Activated T-helper 2 cell treated with anti-CD3 and anti-CD28 coated beads, Interferon-gamma antibody, Interleukin-2, Interleukin-4, amounts not matched to agents 10 μg/mL and 5 μg/mL and 100 μg/mL, durations not matched to agents 14 hours and 24 hours and 36 hours (primary cell): ENCODE measurements at regions not wholly inside any gene's neighbourhood (a gene's known extent, or its start where the extent isn't known, plus 50 kb on each side); places are given as distances from the start of the nearest gene placed in this dataset.

Experiments used
- DNase-seq: peaks from one replicate; pipeline ENCODE4 v3.0.0; 2021; ENCODE audit warnings: low spot score
- H3K27ac Mint-ChIP-seq: one replicate; pipeline ENCODE4 v1.8.0; 2021; ENCODE audit warnings: mixed read lengths
- H3K27me3 Mint-ChIP-seq: one replicate; pipeline ENCODE4 v1.8.0; 2021; ENCODE audit warnings: low read depth, mixed read lengths
- H3K36me3 Mint-ChIP-seq: one replicate; pipeline ENCODE4 v1.8.0; 2021; ENCODE audit warnings: low read depth, mixed read lengths
- H3K4me1 Mint-ChIP-seq: one replicate; pipeline ENCODE4 v1.8.0; 2021; ENCODE audit warnings: low read depth, mixed read lengths
- H3K4me3 Mint-ChIP-seq: one replicate; pipeline ENCODE4 v1.8.0; 2021; ENCODE audit warnings: low read depth, mild to moderate bottlenecking, moderate library complexity, mixed read lengths
- H3K9me3 Mint-ChIP-seq: one replicate; pipeline ENCODE4 v1.8.0; 2021; ENCODE audit warnings: mixed read lengths
- intact Hi-C: fragments of 100-400 bp; cut with micrococcal nuclease; formaldehyde crosslinking; loops from one replicate; pipeline ENCODE4 v1.15.1; 2023

DNA sequence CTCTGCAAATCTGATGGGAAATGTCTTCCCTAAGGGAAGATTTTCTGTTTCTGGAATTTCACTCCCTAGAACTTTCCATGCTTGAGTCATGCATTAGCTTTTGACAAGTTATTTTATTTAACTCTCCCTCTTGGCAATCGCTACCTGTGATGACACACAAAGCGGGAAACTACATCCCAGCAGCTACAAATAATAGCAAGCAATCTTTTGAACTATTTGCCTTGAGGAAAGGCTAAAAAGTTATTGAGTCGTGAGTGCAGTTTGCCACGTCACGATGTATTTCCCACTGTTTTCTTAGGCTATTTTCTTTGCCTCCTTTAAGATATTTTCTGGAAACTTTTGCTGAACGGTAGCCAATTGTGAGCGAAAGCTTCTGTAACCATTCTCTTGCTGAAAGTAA lies 353.3 kb upstream of the HTR2A start:
- H3K27ac Mint-ChIP-seq: no peak overlapping the region
- no peak for DNase-seq
- H3K27me3 Mint-ChIP-seq: no peaks in the 10 kb centered on the region
- H3K4me1 Mint-ChIP-seq: no peaks in the 10 kb centered on the region
- H3K4me3 Mint-ChIP-seq: no peak overlapping the region
- no peaks in the 10 kb centered on the region for H3K36me3 Mint-ChIP-seq
- intact Hi-C loops: no loop called here
- H3K9me3 Mint-ChIP-seq: no peaks in the 10 kb centered on the region

DNA sequence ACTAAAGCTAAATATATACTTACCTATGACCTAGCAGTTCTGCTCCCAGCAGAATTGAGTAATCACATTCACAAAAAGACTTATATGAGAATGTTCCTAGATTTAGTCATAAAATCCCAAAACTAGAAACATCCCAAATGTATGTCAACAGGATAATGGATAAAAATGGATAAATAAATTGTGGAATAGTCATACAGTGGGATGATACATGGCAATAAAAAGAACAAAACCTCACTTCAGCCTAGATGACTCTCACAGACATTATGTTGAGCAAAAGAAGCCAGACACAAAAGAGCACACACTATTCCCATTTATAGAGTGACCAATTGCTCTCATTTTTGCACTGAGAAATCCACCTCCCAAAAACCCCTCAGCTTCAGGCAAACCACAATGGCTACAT lies 352.4 kb upstream of the HTR2A start:
- Mint-ChIP-seq H3K4me3 (no peak overlapping the region), H3K36me3 (no peaks in the 10 kb centered on the region), H3K4me1 (no peaks in the 10 kb centered on the region), H3K27me3 (no peaks in the 10 kb centered on the region), H3K27ac (no peak overlapping the region), H3K9me3 (no peaks in the 10 kb centered on the region)
- DNase-seq: no peak
- intact Hi-C loops: no loop called here

DNA sequence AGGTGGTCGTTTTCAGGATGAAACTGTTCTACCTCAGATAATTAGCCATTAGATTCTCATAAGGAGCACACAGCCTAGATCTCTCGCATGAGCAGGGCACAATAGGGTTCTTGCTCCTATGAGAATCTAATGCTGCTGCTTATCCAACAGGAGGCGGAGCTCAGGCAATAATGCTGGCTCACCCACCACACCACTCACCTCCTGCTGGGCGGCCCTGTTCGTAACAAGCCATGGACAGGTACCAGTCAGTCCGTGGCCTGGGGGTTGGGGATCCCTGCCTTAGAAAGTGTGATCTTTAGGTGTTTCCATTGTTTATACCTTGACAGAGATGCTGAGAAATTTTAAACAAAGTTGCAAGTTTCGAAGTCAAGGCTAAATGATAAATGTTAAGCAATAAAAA lies 344.6 kb upstream of the HTR2A start:
- no peak overlapping the region for H3K4me3 Mint-ChIP-seq
- H3K4me1 Mint-ChIP-seq: no peaks in the 10 kb centered on the region
- intact Hi-C loops: no loop called here
- no peaks in the 10 kb centered on the region for H3K27me3 Mint-ChIP-seq
- H3K36me3 Mint-ChIP-seq: no peaks in the 10 kb centered on the region
- H3K27ac Mint-ChIP-seq: no peak overlapping the region
- H3K9me3 Mint-ChIP-seq: no peaks in the 10 kb centered on the region
- DNase-seq: no peak

DNA sequence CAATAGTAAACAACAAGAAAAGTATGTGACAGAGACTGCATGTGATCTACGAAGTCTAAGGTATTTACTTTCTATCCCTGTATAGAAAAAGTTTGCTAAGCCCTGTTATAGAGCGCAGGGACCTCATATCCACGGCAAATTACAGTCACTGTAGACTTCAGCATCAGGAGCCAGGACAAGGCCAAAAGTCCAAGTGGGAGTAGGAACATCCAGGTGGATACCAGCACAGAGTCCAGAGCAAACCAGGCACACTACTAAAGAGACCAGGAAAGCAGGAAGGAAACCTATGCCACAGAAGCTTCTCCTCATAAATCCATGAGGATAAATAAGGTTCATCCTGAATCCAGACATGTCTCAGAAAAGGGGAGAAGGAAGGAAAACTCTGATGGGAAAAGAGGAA lies 342.2 kb upstream of the HTR2A start:
- no peaks in the 10 kb centered on the region for H3K9me3 Mint-ChIP-seq
- intact Hi-C loops: no loop called here
- no peaks in the 10 kb centered on the region for H3K4me1 Mint-ChIP-seq
- no peak for DNase-seq
- H3K27ac Mint-ChIP-seq: no peak overlapping the region
- no peak overlapping the region for H3K4me3 Mint-ChIP-seq
- H3K36me3 Mint-ChIP-seq: no peaks in the 10 kb centered on the region
- H3K27me3 Mint-ChIP-seq: no peaks in the 10 kb centered on the region

DNA sequence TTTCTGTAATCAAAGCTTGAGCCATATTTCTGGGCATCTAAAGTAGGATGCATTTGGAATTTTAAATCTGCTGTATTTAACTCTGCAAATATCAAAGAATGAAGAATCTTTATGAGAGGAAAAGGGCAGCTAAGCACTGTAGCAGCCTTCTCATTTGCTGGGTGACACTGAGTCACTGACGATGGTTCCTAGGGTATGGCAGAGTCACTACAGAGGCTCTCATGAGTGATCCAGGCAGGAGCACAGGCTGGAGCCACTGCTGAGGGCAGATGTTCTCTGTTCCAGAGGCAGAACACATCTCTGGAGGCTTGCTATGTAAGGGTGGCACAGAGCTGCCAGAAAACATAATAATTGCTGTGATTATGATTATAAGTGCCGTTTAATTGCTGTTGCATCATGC lies 340.7 kb upstream of the HTR2A start:
- H3K27ac Mint-ChIP-seq: no peak overlapping the region
- H3K9me3 Mint-ChIP-seq: no peaks in the 10 kb centered on the region
- H3K27me3 Mint-ChIP-seq: no peaks in the 10 kb centered on the region
- no peaks in the 10 kb centered on the region for H3K4me1 Mint-ChIP-seq
- intact Hi-C loops: no loop called here
- H3K4me3 Mint-ChIP-seq: no peak overlapping the region
- DNase-seq: no peak
- no peaks in the 10 kb centered on the region for H3K36me3 Mint-ChIP-seq

DNA sequence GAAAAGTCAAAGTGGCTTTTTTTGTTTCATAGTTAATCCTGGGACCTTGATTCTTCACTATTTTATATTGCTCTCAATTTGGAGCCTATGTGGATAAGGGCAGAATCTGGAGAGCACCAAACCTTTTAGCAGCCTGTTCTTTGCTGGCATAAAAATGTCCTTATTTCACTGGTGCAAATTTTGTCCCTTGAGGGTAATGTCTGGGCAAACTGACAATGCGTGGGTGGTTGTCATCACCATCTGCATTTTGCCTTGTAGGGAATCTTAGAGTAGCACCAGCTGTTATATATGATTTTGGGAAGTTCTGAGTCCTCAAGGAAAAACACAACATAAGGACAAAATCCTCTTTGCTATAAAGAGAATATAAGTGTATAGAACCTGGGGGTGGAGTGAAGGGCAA lies 336.9 kb upstream of the HTR2A start:
- Mint-ChIP-seq H3K4me3 (no peak overlapping the region), H3K36me3 (no peaks in the 10 kb centered on the region), H3K27me3 (no peaks in the 10 kb centered on the region), H3K9me3 (peaks cover 5% of the 10 kb centered on the region), H3K27ac (no peak overlapping the region), H3K4me1 (no peaks in the 10 kb centered on the region)
- DNase-seq: no peak
- intact Hi-C loops: no loop called here

DNA sequence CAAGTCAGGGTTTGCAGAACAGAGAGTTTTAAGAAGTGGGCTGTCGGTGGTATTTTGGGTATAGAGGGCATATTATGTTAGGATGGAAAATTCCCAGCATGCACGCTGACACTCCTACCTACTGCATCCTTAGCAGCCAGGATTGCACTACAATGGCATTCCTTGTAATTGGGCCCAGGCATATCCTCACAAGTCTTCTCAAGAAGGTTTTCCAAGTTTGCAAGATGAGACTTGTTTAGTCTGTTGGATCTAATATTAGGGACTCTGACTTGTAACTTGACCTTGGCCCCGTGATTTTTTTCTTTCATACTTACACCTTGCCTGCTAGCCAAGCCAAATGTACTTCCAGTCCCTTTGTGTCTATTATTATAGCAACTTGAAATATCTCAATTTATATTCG lies 335.7 kb upstream of the HTR2A start:
- no peak overlapping the region for H3K4me3 Mint-ChIP-seq
- no peaks in the 10 kb centered on the region for H3K36me3 Mint-ChIP-seq
- H3K9me3 Mint-ChIP-seq: peaks cover 5% of the 10 kb centered on the region
- no peaks in the 10 kb centered on the region for H3K27me3 Mint-ChIP-seq
- intact Hi-C loops: no loop called here
- DNase-seq: no peak
- H3K27ac Mint-ChIP-seq: no peak overlapping the region
- H3K4me1 Mint-ChIP-seq: no peaks in the 10 kb centered on the region

DNA sequence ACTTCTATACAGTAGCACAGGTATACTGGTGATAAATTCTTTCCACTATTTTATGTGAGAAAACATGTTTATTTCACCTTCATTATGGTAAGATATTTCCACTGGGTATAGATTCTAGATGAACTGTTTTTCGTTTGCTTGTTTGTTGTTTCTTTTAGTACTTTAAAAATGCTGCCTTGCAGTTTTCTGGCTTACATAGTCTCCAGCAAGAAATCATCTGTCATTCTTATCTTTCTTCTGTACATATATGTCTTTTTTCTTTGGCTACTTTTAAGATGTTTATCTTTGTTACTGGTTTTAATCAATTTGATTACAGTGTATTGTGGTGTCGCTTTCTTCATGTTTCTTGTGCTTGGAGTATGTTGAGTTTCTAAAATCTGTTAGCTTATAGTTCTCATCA lies 333.3 kb upstream of the HTR2A start:
- Mint-ChIP-seq H3K4me1 (no peaks in the 10 kb centered on the region), H3K36me3 (no peaks in the 10 kb centered on the region), H3K27me3 (no peaks in the 10 kb centered on the region), H3K27ac (no peak overlapping the region), H3K9me3 (peaks cover 9% of the 10 kb centered on the region), H3K4me3 (no peak overlapping the region)
- intact Hi-C loops: no loop called here
- DNase-seq: no peak

DNA sequence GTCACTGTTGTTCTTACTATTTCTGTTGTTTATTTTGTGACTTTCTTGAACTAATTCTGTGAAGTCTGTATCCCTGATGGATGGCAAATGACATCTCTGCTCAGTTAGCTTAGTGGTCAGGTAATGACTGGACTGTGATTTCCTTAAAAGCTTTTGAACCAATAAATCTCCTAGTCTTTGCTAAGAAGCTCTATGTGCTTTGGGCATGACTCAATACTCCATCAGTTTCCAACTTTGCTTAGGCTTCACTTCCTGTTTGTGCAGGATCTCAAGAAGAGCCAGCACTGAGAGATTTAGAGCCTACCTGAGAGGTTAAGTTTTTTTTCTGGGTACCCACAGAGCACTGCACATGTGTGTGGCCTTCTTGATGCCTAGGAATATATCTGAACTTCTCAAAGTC lies 329.7 kb upstream of the HTR2A start:
- Mint-ChIP-seq H3K27me3 (no peaks in the 10 kb centered on the region), H3K36me3 (no peaks in the 10 kb centered on the region), H3K4me1 (no peaks in the 10 kb centered on the region), H3K27ac (no peak overlapping the region), H3K4me3 (no peak overlapping the region), H3K9me3 (peaks cover 9% of the 10 kb centered on the region)
- no peak for DNase-seq
- intact Hi-C loops: no loop called here

DNA sequence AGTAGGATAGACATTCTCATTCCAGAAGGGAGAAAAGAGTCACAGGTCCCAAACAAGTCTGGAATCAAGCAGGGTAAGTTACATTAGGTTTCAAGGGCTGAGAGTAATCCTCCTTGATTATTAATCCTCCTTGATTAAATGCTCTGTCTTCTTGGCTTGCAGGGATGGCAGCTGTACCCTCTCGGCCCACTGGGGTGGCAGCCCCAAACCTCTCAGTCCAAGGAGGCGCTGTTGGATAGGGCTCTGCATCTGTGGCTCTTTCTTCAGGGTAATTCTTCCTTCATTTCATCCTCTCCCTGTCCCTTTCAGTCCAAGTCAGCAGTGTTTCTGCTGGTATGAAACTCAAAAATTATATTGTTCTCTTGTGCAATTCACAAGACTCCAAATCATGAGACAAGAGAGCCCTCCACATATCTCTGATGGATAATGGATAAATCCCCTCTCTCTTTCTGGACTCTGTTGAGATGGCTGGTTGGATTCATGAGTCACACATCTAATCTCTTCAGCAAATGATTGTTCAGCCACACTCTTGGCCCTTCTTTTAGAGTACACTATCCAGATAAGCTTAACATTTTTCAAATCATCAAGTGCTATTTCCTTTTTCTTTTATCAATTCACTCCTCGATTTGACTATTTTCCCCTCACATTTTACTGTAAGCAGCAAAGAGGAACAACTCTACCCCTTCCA lies 323.7 kb upstream of the HTR2A start:
- Mint-ChIP-seq H3K27me3 (no peaks in the 10 kb centered on the region), H3K9me3 (peaks cover 9% of the 10 kb centered on the region), H3K27ac (no peak overlapping the region), H3K4me3 (no peak overlapping the region), H3K36me3 (no peaks in the 10 kb centered on the region), H3K4me1 (no peaks in the 10 kb centered on the region)
- no peak for DNase-seq
- intact Hi-C loops: no loop called here

DNA sequence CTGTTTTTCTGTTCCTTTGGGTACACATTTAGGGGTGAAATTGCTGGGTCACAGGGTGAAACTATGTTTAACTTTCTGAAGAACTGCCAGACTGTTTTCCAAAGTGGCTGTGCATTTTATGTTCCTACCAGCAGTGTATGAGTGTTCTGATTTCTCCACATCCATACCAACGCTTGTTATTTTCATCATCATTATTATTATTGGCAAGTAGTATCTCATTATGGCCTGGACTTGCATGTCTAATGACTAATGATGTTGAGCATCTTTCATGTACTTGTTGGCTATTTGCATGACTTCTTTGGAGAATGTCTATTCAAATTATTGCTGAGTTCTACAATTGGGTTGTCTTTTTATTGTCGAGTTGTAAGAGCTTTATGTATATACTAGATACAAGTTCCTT lies 321.8 kb upstream of the HTR2A start:
- intact Hi-C loops: no loop called here
- Mint-ChIP-seq H3K27me3 (no peaks in the 10 kb centered on the region), H3K27ac (no peak overlapping the region), H3K9me3 (peaks cover 6% of the 10 kb centered on the region), H3K4me1 (no peaks in the 10 kb centered on the region), H3K4me3 (no peak overlapping the region), H3K36me3 (no peaks in the 10 kb centered on the region)
- DNase-seq: no peak

DNA sequence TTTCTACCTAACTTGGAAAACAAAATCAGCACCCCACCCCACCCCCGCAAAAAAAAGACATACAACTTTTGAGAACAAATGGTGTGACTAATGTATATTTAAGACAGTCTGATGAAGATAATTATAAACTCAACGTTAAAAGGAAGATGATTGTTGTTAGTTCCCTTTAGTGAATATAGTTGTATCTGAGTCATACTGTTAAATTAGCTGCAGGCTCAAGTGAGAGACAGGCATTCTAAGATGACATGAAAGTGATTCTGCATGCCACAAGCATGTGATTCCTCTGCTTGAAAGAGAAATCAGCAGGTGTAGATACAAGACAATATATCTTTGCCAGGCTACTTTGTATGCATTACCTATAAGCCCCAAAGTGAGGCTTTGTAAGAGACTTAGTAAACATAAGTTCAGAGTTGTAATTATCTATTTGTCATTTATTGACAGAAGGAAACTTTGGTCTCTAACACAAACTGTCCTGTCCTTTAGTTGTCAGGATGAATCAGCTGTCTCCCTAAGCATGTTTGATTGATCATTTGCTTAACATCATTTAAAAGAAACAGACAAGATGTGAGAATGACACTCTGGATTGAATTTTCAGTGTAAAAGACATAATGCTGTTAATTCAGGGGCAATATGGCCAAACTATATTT lies 319.4 kb upstream of the HTR2A start:
- Mint-ChIP-seq H3K4me3 (no peak overlapping the region), H3K36me3 (no peaks in the 10 kb centered on the region), H3K9me3 (peaks cover 6% of the 10 kb centered on the region), H3K27ac (no peak overlapping the region), H3K27me3 (no peaks in the 10 kb centered on the region), H3K4me1 (no peaks in the 10 kb centered on the region)
- intact Hi-C loops: no loop called here
- DNase-seq: no peak

DNA sequence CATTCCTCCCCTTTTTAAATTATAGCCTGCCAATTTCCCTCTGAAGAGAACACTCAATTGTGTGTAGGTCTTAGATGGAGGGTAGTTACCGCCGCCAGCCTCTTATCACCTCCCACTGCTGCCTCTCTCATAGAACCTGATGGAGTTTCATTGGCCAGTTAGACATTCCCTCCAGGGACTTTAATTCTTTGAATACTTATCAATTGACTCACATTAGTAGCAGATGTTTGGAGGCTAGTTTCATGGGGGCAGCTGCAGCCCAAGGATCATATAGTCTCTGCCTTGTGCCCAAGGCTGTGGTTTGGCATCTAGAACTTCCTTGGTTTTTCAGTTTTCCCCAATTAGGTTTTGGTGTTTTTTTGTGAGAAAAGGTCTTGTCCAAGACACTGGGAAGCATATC lies 318.9 kb upstream of the HTR2A start:
- H3K27me3 Mint-ChIP-seq: no peaks in the 10 kb centered on the region
- H3K4me1 Mint-ChIP-seq: no peaks in the 10 kb centered on the region
- peaks cover 2% of the 10 kb centered on the region for H3K9me3 Mint-ChIP-seq
- H3K27ac Mint-ChIP-seq: no peak overlapping the region
- DNase-seq: no peak
- no peak overlapping the region for H3K4me3 Mint-ChIP-seq
- no peaks in the 10 kb centered on the region for H3K36me3 Mint-ChIP-seq
- intact Hi-C loops: no loop called here

DNA sequence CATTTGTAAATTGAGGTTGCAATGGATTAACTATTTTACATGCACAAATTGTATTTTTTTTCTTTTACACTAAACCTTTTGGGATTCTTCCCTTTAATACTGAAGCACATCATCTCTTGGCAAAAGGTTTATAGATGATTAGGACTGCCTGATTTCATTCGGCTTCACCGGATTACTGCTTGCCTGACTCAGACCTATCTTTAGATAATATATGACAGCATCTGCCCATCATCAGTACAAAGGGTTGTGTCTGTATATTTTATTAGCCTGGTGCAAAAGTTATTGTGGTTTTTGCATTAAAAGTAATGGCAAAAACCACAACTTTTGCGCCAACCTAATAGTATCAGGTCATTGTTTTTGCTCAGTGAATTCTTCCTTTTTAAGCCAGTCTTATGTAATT lies 316.2 kb upstream of the HTR2A start:
- DNase-seq: no peak
- Mint-ChIP-seq H3K36me3 (no peaks in the 10 kb centered on the region), H3K27me3 (no peaks in the 10 kb centered on the region), H3K4me3 (no peak overlapping the region), H3K9me3 (no peaks in the 10 kb centered on the region), H3K27ac (no peak overlapping the region), H3K4me1 (no peaks in the 10 kb centered on the region)
- intact Hi-C loops: no loop called here
